GM18907 (cell line): ENCODE measurements at regions not wholly inside any gene's neighbourhood (a gene's known extent, or its start where the extent isn't known, plus 50 kb on each side); places are given as distances from the start of the nearest gene placed in this dataset.

Experiments
- ATAC-seq: cut with Tn5 transposase; IDR thresholded peaks from one replicate; pipeline ENCODE4 v1.9.1; 2021; ENCODE audit warnings: mild to moderate bottlenecking, moderate library complexity; ENCODE audit not compliant: unreplicated experiment

DNA sequence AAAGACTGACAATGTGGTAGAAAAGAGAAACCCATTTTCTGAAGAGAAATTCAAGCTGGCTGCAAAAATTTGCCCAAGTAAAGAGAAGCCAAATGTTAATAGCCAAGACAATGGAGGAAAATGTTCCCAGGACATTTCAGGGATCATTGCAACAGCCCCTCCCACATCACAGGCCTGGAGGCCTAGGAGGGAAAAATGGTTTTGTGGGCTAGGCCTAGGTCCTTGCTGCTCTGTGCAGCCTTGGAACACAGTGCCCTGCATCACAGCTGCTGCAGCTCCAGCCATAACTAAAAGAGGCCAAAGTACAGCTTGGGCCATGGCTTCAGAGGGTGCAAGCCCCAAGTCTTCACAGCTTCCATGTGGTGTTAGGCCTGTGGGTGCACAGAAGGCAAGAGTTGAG lies 332.4 kb upstream of the LRIG3 start:
- ATAC-seq = no peak

DNA sequence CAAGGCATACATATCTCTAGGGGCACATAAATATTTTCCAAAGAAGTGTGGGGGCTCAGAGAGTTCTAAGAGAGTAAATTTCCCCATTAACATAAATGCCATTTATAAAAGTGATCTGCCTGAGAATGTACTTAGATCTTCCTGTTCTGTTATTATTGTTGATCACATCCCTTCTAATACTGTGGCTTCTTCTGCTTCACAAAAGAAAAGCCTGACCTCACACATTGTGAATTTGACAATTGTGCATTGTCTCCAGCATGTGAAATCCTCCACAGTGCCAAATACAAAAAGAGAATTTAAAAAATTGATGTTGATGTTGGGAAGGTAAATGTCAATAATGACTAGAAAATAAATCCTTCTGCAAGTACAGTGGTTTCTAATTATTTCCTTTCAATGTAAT lies 330.5 kb upstream of the LRIG3 start:
- no peak for ATAC-seq

DNA sequence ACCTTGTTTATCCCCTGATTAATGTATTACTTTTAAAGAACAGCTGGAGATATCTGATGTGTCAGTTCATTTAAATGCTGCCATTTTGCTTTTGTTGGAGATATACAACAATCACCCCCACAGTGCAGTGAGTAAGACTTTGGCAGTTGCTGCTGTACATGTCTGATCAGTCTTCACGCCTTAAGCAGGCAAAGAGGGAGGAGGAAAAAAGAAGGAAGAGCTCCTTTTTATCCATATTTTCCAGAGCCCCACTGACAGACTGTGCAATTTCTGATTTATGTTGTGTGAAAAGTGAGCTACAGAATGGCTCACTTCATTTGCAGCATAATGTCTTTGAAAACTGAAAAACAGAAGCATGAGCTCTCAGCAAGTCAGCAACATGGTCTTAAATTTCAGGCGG lies 319.7 kb upstream of the LRIG3 start:
- ATAC-seq = no peak

DNA sequence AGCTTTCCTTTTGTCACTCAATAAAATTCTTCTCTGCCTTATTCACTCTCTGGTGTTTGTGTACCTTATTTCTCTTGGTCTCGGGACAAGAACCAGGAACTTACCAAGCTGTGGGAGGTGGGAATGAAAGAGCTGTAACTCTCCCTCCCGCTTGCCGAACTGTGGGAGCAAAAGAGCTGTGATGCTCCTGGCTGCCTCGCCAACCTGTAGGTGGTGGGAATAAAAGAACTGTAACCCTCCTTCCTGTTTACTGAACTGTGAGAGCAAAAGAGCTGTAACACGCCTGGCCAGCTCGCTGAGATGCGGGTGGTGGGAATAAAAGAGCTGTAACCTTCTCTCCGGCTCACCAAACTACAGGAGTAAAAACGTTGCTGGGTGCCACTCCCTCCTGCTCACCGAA lies 314.1 kb upstream of the LRIG3 start:
- no peak for ATAC-seq

DNA sequence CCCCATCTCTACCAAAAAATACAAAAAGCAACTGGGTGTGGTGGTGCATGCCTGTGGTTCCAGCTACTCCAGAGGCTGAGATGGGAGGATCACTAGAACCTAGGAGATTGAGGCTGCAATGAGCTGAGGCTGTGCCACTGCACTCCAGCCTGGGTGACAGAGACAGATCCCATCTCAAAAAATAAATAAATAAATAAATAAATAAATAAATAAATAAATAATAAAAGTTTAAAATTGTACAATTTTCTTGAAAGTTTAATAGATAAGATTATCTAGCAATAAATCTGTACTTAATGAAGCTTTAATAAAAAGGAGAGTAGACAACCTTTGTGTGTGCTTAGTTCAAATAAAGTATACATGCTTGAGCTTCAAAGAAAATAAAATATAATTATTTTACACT lies 310.0 kb upstream of the LRIG3 start:
- no peak for ATAC-seq

DNA sequence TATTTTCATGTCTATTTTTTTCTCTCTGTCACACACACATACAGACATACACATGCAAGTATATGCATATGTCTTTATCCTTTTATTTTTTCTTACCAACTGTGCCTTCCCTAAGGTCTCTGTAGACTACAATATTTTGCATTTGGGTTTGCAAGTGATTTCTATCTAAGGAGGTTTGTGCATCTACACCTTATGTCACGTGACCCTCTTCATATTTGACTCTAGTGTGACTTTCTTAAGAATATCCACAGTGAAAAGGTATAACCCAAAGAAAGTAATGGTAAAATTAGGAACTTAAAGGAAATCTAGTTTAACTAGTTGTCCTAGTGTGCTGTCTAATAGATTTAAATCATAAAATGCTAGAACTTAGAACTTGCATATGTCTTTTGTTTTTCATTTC lies 298.8 kb upstream of the LRIG3 start:
- ATAC-seq = no peak

DNA sequence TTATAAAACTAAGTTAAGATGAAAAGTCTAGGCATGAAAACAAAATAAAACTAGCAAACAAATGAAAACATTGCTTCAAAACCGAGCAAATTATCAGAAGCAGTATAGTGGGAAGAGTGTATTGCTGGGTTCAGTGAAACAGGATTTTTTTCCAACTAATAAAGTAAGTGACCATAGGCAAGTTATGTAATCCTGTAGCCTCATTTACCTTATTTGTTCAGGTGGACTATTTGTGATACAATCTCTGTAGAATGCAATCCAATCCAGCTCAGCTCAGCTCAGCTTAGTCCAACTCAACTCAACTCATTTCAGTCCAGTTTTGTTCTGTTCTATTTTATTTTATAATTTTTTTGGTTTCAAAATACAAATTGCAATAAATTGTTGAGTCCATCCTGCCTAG lies 276.7 kb upstream of the LRIG3 start:
- no peak for ATAC-seq

DNA sequence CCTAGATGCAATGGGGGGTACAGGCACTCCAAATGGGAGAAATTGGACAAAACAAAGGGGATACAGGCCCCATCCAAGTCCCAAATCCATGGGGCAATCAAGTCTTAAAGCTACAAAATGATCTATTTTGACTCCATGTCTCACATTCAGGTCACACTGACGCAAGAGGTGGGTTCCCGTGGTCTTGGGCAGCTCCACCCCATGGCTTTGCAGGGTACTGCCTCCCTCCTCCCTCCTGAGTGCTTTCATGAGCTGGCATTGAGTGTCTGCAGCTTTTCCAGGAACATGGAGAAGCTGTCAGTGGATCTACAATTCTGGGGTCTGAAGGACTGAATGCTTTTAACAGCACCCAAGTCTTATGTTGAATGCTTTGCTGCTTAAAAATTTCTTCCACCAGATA lies 274.5 kb upstream of the LRIG3 start:
- ATAC-seq = no peak

DNA sequence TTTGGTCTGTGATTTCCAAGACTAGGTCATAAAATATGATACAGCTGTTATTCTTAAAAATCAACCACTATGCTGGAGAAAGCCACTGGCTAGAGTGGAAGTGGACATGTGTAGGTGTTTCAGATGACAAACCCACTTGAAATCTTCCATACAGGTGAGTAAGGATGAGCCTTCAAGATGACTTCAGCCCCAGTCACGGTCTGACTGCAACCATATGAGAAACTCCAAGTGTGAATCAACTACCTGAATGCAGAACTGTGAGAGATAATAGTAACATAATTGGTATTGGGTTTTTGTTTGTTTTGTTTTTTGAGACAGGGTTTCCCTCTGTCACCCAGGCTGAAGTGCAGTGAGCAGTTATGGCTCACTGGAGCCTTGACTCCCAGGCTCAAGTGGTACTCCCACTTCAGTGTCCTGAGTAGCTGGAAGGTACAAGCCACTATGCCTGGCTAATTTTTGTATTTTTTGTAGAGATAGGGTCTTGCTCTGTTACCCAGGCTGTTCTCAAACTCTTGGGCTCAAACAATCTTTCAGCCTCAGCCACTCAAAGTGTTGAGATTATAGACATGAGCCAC lies 273.3 kb upstream of the LRIG3 start:
- no peak for ATAC-seq

DNA sequence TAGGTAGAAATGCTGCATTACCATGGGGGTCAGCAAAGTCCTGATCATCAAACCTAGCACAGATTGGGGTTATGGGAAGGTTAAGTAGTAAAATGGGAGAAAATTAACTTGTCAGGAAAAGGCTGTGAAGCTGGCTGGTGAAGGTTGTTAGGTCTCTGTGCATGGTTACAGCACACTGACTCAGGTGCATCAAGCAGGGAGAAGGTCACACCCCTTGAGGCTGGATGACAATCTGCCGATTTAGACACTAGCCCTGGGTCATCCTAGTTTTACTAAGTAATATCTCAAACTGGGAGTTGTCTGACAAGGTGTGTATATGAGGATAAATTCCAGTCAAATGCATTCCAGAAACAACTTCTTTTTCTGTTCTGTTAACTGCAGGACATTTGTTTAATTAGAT lies 271.1 kb upstream of the LRIG3 start:
- no peak for ATAC-seq

DNA sequence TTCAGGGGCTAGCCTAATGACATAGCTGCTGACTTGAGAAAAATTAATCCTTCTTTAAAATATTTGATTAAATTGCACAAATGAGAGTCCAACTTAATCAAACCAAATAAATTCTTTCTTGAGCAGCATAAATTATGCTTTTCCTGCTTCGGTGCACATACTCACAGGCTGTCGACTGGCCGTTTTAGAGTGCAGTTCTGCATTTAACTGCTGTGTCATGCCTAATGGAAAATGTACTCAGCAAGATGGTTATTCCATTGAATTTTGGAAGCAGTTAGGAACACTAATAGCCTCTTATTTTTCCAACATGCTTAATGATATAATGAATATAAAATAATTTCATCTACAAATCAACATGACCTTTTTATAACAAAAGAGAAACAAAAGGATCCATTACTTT lies 266.1 kb upstream of the LRIG3 start:
- no peak for ATAC-seq

DNA sequence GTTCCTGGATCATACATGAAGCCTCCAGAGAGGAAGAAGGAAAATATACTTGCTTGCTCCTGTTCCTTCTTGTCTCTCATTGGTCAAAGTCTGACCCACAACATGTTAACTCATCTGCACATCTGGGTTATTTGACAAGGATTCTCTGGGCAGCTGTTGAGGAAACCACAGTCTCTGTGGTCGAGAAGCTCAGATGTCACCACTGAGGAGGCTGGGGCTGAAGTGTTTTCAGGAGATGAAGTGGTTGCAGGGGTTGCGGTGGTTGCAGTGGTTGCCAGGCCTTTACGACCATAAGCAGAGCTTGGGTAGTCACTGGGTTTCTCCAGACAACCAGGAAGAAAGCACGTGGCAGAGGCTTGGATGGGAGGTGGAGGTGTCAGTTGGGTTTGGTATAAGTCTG lies 265.0 kb upstream of the LRIG3 start:
- no peak for ATAC-seq

DNA sequence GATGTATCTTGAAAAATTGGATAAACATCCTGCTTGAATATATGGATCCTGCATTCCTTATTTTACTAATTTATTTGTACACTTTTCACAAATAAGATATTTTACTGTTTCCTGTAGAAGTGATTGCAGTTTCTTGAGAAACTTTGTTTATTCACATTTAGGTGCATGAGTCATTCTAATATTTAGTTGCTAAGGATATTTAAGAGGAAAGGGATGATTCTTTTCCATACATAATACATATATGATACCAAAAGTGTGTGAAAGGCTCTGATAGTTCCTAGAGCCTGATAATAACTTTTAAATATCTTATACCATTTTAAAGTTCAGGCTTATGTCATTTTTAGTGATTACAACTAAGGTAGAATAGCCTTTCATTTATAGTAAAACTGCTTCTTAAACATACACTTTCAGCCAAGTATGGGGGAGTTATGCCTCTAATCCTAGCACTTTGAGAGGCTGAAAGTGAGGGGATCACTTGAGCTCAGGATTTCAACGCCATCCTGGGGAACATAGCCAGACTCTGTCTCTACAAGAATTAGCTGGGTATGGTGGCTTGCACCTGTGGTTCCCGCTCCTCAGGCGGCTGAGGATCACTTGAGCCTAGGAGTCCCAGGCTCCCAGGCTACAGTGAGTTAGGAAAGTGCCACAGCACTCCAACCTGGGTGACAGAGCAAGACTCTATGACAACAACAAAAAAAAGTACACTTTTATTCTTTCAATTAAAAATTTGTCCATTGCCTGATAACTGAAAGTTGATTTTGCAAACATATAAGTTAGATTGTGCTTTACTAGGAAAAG lies 262.6 kb upstream of the LRIG3 start:
- no peak for ATAC-seq

DNA sequence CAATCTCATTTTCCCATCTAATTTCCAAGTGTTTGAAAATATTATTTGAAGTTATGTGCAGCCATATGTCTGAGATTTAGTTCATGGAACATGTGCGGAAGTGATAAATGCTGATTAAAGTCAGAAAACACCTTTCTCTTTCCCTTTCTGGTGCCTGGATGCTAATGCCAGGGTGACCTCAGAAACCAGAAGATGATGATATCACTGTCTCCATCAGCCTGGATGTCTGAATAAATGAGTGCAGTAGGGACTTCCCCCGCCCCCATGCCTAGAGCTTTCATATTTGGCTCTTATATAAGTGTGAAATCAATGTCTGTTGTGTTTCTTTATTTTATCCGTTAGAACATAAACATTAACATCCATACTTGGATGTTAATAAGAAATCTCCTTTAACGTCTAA lies 261.9 kb upstream of the LRIG3 start:
- no peak for ATAC-seq

DNA sequence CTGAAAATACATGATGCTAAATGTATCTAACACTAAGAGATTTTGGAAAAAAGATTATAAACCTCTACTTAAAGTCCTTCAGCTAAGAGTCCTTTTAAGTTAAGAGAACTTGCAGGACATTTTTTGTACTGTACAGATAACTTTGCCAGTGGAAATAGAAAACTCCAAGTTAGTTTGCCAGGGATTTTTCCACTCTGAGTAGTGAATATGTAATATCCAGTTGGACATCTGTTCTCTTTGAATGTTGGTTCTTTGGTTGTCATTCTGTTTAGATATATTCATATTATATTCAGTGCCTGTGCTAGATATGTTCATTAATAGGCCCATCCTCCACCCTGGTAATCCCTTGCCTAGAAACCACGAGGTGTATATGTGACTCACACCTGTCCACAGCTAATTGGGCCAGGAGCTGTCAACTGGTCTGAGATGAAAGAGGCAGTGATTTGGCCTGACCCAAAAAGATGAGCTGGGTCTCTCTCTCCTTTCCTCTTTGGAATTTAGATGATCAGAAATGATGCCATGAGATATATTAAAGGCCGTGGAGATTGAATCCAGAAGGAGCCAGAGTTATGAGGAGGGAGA lies 261.0 kb upstream of the LRIG3 start:
- no peak for ATAC-seq

DNA sequence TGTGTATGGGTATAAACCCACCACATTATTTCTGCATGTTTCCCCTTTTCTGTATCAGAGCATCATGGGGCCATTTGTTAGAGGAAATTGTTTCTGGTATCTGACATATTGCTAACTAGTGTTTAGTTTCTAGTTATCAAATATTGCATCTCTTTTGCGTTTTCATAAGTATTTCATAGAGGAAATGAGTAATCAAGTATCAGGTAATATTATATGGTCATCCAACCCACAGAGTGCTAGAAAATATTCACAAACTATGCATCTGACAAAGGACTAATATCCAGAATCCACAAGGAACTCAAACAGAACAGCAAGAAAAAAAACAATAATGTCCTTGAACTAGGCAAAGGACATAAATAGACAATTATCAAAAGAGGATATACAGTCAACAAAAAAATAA lies 258.9 kb upstream of the LRIG3 start:
- no peak for ATAC-seq

DNA sequence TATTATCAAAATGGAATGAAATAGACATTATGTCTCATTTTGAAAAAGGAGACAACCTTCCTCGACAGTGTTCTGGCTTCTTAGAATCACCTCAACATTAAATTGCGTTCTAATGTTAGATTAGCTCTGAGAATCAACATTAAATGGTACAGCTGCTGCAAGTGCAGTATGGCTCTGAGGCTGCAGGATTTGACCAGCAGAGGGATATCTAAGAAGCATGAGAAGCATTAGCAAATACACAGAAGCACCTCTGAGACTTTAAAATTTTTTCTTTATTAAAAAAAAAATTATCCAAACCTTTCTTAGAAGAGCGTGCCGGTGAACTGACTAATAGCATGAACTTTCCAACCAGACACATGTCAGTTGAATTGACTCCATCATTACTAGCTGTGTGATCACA lies 253.4 kb upstream of the LRIG3 start:
- ATAC-seq = no peak

DNA sequence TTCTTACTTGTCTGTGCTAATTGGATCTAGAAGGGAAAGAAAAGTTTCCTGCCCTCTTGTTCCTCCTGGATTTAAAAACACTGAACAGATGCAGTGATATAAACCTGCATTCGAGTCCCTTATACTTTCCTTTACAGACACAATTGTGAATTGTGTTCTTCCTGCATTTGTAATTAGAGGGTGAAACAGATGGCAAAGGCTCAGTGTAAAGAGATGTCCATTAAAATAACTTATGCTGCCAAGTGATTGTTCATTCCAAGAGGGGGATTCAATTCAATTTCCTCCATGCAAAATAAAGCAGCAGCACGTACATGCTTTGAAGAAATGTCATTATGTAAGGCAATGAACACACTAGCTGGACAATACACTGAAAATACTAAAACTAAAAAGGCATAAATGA lies 248.3 kb upstream of the LRIG3 start:
- no peak for ATAC-seq

DNA sequence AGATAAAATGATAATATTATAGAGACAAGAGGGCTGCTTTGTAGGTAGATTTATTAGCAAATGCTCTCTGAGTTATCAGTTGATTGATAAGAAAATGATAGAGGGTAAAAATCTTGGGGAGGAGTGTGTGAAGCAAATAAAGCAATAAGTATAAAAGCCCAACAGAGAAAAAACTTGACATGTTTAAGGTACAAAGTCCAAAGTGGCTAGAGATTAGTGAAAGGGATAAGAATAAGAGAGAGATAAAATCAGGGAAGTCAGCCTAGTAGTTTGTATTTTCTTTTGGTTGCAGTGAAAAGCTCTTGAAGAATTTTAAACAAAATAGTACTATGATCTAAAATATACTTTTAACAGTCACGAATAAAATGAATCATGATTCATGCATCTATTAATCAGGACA lies 246.2 kb upstream of the LRIG3 start:
- no peak for ATAC-seq

DNA sequence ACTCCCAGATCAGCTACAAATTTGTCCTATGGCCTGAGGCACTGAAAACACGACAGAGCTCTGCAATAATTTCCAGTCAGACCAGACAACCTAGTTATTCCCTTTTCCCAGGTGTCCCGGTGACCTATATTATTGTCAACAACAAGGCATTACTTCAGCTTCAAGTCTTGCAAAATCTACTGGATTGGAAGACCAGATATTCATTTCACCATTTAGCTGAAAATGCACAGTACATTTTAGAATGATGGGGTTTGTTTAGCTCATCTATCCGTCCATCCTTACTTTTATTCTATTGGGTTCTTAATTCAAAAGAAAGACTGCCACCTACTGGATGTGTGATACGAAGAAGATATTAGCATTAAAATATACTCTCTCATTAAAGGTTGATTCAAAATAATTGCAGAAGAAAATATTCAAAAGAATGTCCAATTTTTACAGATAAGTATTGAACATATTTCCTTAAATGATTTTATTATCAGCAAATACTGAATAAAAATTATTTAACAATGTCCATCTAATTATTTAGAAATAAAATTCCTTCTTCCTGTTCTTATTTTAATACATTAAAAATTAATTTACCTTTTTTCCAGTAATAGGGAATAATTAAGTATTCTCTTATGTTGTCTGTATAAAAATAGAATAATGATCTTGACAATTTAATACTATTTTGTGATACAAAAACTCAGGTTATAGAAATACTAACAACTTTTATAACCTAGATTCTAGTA lies 244.9 kb upstream of the LRIG3 start:
- ATAC-seq = no peak

DNA sequence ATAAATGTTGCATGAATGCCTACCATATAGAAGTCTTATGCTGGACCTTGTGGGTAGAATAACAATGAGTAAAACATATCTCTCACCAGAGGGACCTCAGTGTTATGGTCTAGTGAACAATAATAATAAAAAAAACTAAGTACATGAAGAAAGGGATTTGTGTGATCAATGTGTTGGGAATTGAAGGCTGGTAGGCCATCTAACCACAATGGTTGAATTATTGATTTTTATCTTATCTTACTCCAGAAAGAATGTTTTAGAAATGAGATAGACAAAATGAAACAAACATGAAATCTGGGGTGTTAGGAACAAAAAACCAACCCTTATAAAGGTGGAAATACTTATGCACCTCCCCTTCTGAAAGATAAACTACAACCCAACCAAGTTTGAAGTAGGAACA lies 243.9 kb upstream of the LRIG3 start:
- ATAC-seq = no peak

DNA sequence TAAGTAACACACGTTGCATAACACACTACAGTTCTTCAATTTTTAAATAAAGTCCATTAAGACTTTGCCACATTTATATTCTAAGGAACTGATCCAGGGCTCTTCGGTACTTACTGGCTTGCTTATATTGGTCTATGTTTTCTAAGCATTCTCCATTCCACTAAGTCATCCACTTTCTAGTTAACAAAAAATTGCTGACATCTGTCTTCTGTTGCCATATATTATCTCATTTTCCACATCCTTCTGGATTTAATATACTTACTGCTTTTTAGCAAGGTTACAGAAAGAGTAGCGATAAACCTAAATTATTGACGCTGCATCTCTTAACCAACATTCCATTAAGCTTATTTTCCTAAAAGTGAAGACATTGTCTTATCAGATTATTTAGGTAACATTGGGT lies 238.4 kb upstream of the LRIG3 start:
- no peak for ATAC-seq
